Spleen (tissue), 7 donors: ENCODE measurements at regions not wholly inside any gene's neighbourhood (a gene's known extent, or its start where the extent isn't known, plus 50 kb on each side); places are given as distances from the start of the nearest gene placed in this dataset.

Experiments used
- POLR2A ChIP-seq, 3 donors: fragments of 450-650 bp; IDR thresholded peaks; one replicate each; pipeline ENCODE4 v1.5.1; 2017; ENCODE audit warnings: antibody characterized with exemption in 3 of 3, mild to moderate bottlenecking in 1 of 3
- POLR2AphosphoS5 ChIP-seq, 3 donors: sonication (generic); formaldehyde crosslinking; IDR thresholded peaks; one replicate each; pipeline ENCODE4 v1.5.1; 2017; ENCODE audit warnings: antibody characterized with exemption in 3 of 3
- TF ChIP-seq, protein P1 (sequence below), 11 experiments: fragments of 200-600 bp in 7 of 11; fragments of 450-650 bp in 4 of 11; sonication (generic) in 4 of 11; IDR thresholded peaks in 8 of 11; conservative IDR thresholded peaks in 3 of 11; 1 replicate in 7 of 11; 2 replicates in 4 of 11; pipeline versions ENCODE4 v1.4.0 to v1.8.0; 2016 to 2021; ENCODE audit warnings: antibody characterized with exemption in 11 of 11, inconsistent platforms in 4 of 11, mild to moderate bottlenecking in 1 of 11
- donor health status: DM: no; HTN: no; CAD: no; lungs with moderate emphysema.
- donor health status: DM: no; HTN: no; CAD: no.
- donor health status: DM: no; HTN: no; CAD: no.

DNA sequence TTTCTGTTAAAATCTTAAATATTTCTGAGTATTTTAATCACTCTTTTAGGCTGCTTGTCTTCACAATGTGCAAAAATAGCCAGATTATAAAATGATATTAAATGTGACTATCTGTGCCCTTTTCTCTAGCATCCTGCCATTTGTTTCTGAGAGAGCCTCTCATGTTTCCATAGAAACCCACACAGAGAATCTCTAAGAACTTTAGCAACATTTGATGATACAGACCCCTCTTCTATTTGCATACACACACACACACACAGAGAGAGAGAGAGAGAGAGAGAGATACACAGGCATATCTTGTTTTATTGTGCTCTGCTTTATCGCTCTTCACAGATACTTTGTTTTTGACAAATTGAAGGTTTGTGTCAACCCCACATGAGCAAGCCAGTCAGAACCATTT, 134.5 kb upstream of the DDX18 start:
- TF ChIP-seq, protein P1, sequence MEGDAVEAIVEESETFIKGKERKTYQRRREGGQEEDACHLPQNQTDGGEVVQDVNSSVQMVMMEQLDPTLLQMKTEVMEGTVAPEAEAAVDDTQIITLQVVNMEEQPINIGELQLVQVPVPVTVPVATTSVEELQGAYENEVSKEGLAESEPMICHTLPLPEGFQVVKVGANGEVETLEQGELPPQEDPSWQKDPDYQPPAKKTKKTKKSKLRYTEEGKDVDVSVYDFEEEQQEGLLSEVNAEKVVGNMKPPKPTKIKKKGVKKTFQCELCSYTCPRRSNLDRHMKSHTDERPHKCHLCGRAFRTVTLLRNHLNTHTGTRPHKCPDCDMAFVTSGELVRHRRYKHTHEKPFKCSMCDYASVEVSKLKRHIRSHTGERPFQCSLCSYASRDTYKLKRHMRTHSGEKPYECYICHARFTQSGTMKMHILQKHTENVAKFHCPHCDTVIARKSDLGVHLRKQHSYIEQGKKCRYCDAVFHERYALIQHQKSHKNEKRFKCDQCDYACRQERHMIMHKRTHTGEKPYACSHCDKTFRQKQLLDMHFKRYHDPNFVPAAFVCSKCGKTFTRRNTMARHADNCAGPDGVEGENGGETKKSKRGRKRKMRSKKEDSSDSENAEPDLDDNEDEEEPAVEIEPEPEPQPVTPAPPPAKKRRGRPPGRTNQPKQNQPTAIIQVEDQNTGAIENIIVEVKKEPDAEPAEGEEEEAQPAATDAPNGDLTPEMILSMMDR (IDR thresholded peaks at IDR 0.05 in 8 of 11, conservative IDR thresholded peaks at IDR 0.05 in 3 of 11), result no peak
- TF ChIP-seq POLR2A (IDR thresholded peaks at IDR 0.05) (no peak), POLR2AphosphoS5 (IDR thresholded peaks at IDR 0.05) (no peak)
